T-helper 1 cell treated with Interleukin-12 subunit alpha and Interleukin-12 subunit beta and Interleukin-4 antibody, amounts not matched to agents 30 ng/mL and 1 ng/mL, for 36 hours (primary cell): ENCODE measurements at regions not wholly inside any gene's neighbourhood (a gene's known extent, or its start where the extent isn't known, plus 50 kb on each side); places are given as distances from the start of the nearest gene placed in this dataset.
"Not testable (repeated sequence)": the region's sequence is repeated elsewhere in the genome, so short reads cannot be mapped to it uniquely, and the experiment has no call there.

Experiments used
- intact Hi-C: fragments of 100-400 bp; cut with micrococcal nuclease; formaldehyde crosslinking; loops from one replicate; pipeline ENCODE4 v1.15.1; 2024

- intact Hi-C loops = no loop called here
Observed at GRCh38 chr7:155394413-155394812, 63.5 kb upstream of the EN2 start.

DNA sequence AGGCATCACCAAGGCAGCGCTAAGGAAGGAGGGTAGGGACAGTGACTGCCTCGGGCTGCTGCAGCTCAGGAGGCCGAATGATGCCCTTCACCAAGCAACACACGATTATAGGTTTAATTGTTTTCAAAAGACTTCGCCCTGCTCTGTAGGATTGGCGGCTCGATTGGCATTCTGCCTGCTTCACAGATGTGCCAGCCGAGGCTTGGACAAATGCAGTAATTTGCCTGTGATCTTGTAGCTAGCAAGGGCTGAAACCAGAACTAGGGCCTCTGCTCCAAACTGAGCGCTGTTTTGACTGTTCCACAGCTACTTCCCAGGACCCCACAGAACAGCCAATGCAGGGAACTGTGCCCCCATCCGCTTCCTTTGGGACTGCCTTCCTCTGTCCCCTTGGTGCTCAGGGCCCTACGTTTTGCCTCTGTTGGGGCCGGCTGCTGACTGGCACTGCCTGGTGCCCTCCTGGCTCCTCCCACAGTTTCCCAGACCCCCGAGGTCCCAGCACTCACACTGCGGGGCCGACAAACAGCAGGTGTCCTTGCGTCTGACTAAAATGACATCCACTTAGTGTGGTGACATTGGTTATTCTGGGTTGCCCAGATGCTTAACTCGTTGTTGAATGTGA, 62.6 kb upstream of the EN2 start:
- intact Hi-C loops = no loop called here

DNA sequence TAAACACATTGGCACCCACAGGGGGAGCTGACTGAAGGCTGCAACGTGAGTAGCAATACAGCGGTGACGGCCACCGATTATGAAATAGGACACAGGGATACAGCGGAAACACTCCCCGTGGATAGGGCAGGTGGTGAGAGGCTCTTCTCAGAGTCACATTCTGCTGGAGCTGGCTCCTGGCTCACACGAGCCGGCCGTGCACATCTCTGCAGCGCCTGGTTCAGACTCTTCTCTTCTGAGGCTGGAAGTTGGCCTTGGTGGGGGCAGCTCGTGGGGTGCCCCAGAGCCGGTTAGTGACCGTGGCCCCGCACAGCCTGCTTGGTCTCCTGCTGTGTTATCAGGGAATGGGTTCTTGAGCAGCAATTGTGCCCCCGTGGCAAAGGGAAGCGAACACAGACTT, 61.3 kb upstream of the EN2 start:
- intact Hi-C loops = no loop called here

- intact Hi-C loops = not testable (repeated sequence)
Observed at GRCh38 chr7:155397758-155398714, 59.9 kb upstream of the EN2 start.

- intact Hi-C loops = no loop called here
Observed at GRCh38 chr7:155398944-155399343, 59.0 kb upstream of the EN2 start.

DNA sequence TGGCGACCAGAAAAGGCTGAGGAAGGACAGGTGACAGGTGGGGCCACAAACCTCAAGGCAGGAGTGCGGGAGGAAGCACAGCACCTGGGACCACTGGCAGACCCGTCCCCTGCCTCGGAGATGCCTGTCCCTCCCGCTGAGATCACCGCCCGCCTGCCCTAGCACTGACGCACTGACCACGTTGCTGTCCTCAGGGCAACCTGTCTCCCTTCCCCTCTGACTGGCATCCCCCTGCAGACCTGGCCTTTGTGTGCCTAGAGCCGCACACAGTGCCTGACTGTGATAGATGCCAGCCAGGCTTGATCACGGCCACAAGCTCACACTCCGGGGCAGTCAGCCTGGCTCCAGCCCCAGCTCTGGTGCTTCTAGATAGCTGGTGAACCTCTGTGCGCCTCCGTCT, 58.4 kb upstream of the EN2 start:
- intact Hi-C loops = no loop called here

GRCh38 chr7:155401231-155401630, 56.7 kb upstream of the EN2 start:
- intact Hi-C loops = no loop called here

- intact Hi-C loops = no loop called here
Observed at GRCh38 chr7:155401884-155402283, 56.0 kb upstream of the EN2 start.

DNA sequence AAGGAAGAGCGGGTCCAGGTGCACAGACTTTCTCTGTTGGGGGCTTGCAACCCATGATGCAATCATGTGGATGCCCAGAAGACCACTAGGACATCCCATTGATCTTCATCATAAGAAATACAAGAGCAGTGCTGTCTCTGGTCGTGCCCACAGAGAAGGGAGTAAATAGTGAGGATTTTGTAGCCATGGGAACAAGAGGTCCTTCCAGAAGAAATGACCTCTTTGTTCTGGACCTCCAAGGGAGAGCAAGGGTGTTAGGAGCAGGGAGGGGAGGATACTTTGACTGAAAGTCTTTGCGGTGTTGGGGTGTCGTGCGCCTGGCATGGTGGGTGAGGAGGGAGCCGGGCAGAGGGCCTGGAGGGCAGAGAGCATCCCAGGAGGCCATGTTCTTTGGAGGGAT, 55.0 kb upstream of the EN2 start:
- intact Hi-C loops = no loop called here

DNA sequence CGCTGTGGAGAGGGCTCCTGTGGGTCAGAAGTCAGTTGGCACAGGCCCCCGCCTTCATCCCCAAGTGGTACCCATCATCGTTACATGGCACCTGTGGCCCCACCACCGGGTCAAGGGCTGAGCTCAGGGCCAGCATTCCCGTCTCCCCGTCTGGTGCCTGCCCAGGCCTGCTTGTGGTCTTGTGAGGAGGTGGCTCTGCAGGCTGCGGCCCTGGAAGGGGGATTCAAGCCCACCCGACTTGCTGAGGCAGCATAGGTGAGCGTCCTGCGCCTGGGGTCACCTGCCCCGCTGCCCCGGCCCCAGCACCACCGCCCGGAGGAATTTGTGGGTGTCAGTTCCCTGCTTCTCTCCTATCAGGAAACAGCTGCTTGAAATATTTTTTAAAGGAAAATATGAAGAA, 53.0 kb upstream of the EN2 start:
- intact Hi-C loops = no loop called here

GRCh38 chr7:155405399-155406318, 52.3 kb upstream of the EN2 start:
- intact Hi-C loops = no loop called here

- intact Hi-C loops = no loop called here
Observed at GRCh38 chr7:155407799-155408198, 50.1 kb upstream of the EN2 start.
